A204.1 (cell line): ENCODE measurements at regions not wholly inside any gene's neighbourhood (a gene's known extent, or its start where the extent isn't known, plus 50 kb on each side); places are given as distances from the start of the nearest gene placed in this dataset.
A peak's percentile ranks its signal among the peaks of the same experiment; 100 is the strongest.

Experiments used
- FAIRE-seq: peaks from 2 replicates; lab custom pipeline; 2012; peaks lifted over from hg19 to GRCh38; lab: Jason Lieb, UNC

DNA sequence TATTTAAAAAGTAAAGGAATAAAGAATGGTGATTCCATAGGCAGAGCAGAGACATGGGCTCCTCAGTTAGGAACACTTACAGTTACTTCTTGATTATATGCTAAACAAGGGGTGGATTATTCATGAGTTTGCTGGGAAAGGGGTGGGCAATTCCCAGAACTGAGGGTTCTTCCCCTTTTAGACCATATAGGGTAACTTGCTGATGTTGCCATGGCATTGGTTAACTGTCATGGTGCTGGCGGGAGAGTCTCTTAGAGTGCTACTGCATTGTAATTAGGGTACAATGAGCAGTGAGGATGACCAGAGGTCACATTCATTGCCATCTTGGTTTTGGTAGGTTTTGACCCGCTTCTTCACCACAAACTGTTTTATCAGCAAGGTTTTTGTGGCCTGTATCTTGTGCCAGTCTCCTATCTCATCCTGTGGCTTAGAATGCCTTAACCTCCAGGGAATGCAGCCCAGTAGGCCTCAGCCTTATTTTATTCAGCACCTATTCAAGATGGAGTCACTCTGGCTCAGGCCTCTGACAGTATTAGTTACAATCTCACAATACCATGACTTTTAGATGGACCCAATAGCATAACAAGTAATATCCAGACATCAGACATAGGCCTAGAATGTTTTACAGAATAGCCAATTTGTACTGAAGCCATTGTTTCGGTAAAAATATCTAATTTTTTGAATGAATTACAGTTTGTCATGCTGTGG lies 106.8 kb downstream of the ZBTB18 start:
- no peak for FAIRE-seq

DNA sequence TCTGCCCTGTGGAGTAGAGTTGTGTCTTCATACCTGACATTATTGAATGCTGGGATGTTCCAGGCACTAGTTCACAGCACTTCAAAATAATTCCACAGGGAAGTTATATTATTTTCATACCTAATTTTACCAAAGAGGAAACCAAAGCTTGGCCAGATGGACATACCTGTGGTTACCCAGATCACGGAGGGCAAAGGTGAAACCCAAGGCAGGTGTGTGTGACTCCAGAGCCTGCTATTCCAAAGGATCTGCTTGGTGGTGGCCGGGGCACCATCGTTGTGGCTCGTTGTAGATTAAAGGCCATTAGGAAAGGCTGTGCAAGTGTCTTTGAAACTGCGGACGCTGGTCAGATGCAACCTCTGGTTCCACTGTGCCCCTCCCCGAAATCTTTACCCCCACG lies 108.6 kb downstream of the ZBTB18 start:
- no peak for FAIRE-seq

DNA sequence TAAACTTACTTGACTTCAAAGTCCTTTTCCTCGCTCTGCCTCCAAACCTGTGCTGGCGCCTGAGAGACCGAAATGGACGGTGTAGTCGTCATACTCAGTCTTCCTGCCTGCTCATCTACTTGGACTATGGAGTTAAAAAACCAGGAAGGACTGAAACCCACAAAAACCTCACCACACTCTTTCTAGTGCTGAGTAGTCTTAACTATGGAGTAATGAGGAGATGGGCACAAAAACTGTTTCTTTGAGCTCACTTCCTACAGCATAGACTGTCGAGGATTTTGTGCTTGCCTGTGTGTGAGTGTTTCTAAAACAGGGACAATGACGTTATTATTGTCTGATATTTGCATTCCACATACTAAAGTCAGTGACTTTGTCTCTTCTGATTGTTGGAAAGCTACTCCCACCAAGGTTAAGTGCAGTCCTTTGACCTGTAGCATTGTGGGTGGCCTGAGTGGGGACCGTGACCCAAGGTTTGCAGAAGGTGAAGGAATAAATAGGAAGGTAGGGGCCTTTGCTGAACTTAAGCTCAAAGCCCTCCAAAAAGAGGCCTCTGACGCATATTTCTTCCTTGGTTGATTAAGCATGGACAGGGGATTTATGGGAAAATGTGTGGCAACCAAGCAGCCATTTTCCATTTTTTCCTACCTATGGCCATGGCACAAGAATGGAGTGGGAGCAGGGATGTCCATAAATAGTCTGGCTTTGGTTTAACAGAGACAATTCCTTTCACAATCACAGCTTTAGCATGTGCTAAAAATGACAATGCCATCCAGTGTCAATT lies 109.6 kb downstream of the ZBTB18 start:
- no peak for FAIRE-seq

DNA sequence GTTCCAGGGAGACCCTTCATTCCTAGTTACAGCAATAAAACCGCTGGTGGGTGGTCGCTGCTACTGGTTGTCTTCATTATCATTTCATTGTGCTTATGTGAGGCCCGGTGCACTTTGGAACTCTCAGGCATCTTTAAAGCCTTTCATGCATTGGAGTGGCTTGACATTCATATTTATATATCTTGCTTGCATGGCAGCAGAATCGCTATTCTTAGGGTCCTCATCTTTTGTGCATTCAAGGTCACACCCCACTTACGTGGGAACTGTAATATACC lies 110.1 kb downstream of the ZBTB18 start:
- FAIRE-seq: no peak

DNA sequence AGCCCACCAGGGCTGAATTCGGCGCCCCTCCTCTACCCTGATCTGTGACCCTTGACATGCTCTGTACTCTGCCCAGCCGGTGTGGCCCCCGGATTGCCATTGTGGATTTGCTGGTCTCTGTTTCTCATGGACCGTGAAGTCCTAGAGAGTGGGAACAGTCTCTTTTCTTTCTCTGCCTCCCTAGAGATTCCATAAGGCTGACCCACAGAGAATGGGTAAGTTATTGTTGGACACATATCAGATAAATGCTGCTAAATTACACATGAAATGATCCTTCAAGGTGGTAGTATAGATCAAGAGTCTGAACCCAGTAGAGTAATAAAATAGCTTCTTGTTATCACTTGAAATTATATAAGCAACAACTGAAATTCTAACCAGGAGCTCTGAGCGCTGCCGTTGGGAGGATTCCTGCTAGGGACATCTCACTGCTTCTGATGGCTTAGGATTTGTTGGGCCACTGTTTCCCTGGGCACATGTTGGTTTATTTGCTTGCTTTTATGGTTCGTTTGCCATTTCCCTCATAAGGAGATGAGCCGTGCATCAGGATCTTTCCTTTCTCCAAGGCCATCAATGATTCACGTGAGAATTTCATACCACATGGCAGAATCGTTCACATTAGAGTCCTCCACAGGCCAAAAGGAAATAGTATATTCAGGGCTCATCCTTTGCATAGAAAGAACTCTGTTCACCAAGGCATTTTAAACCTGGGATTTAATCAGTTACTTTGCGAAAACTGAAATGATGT lies 111.9 kb downstream of the ZBTB18 start:
- FAIRE-seq: peak; percentile 98

DNA sequence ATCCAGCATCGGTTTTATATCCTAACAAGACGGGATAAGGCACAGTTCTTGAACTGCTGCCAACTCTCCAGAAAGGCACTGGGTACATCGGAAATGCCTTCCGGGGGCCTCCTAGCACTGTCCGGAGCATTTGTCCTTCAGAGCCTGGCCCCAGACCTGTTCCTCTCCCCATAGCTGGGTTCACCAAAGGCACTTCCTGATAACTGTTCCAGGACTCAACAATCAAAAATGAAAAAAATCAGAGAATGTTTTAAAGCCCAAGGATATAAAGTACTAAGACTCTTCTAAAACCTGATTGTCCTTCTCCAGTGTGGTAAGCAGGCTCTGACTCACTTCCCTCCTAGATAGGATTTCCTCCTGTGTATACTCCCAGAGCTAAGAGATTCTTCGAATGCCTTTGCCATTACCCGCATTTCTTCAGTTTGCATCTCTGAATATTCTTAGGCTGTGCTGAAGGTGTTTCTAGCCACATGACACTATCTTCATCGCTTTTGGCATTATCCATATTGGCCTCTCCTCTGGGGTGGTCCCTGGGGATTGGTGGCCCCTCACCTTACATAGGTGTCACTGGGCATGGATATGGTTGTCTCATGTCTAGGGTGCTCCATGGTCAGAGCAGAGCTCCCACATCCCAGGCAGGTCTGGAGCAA lies 112.9 kb downstream of the ZBTB18 start:
- FAIRE-seq: peak; percentile 99

DNA sequence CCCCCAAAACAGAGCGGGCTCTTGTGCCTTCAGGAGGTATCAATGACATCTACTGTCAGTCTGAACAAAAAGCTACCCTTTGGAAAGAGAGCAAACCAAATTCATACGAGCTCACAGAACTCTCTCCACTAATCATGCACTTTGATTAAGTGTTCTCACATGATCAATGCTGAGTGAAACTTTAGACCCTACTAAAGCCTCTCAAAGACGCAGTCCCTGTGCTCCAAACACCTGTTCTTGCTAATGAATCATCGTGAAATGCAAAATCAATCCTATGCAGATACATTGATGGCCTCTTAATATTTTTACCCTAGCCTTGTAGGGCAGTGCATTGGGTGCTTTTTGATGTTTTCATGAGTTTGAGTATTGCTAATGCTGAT lies 113.4 kb downstream of the ZBTB18 start:
- no peak for FAIRE-seq

DNA sequence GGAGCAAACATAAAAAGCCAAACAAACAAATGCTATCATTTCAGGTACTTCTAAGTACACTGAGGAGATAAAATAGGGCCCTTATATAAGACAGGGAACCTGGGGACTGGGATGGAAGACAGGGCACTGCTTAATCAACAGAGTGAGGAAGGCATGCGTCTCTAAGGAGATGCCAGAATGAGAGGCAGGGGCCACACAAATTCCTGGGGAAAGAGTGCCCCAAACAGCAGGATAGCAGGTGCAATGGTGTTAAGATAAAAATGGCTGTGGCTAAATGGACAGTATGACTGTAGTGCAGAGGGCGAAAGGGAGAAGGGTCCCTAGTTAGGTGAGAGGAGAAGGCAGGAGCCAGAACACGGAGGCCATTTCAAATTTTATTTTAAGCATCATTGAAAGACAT lies 113.9 kb downstream of the ZBTB18 start:
- FAIRE-seq: no peak

DNA sequence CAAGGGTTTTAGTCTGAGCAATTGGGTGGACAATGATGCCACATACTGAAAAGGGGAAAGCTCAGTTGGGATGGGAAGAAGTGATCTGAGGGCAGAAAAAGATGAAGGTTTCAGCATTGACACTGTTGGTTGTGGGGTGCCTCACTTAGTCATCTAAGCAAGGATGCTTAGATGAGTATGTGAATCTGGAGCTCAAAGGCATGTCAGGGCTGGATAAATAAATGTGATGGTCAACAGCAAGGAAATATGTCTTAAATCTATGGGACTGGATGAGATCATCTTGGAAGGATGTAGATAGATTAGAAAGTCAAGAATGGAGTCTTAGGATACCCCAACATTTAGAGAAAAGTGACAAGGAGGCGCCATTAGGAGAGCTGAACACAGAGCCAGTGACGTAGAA lies 114.6 kb downstream of the ZBTB18 start:
- FAIRE-seq: no peak

DNA sequence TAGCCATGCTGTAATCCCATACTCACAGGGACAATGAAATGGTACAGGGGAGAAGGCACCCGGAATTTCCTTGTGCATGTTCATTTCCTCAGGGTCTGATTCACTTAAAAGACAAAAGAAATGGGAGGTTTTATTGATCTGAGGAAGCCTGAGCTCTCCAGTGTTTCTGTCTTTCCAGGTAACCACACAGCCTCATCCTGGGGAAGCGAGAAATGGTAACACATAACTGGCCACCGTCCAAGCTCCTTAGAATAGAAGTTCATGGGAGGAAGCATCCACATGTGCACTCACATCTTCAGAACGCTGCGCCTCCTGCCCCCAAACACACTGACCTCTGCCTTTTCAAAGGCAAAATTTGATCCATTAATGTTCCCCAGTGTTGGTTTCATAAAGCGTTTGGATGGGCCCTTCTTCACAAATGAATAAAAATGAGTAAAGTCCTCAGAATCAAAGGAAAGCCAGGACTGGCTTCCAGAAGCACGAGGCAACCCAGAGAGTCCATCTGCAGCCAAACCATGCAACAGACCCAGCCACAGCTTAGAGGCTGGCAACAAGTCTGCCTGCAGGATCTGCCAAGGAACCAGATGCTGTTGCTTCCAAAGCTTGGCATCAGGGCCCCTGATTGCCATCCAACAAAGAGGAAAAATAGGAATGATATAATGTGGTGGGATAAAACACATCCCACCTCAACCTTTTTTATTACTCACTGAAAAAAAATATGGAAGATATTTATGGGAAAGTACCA lies 120.3 kb downstream of the ZBTB18 start:
- no peak for FAIRE-seq

DNA sequence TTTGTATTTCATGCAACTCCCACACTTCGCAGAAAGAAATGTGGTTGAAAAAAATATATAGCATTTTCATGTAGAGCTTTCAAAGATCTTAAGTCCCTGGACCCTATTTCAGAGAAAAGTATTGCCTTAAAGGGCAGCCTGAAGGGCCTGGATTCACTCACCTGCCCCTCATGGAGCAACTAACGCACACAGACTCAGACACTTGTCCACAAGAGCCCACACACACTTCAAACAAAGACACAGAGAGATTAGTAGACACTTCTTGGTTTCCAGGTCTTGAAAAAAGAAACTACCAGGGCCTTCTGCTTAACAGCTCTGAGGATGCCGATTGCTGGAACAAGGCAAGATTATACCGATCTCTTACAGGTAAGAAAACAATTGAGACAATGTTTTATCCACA lies 122.2 kb downstream of the ZBTB18 start:
- no peak for FAIRE-seq

DNA sequence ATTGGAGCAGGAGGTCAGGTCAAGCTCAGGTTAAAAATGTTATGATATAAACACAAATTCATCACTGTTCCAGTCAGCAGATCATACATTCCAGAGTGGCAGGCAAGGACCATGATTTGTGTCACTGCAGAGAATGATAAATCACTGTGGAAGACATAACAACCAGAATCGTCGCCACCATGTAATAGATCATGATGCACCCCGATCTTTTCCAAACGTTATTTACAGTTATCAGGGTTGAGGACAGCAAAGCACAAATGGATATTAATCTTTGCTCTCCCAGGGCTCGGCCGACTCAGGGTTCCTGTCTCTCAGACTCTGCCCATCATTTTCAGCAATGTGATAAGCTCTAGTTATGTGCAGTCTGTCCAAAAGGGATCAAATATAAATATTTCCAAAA lies 122.7 kb downstream of the ZBTB18 start:
- FAIRE-seq: no peak

DNA sequence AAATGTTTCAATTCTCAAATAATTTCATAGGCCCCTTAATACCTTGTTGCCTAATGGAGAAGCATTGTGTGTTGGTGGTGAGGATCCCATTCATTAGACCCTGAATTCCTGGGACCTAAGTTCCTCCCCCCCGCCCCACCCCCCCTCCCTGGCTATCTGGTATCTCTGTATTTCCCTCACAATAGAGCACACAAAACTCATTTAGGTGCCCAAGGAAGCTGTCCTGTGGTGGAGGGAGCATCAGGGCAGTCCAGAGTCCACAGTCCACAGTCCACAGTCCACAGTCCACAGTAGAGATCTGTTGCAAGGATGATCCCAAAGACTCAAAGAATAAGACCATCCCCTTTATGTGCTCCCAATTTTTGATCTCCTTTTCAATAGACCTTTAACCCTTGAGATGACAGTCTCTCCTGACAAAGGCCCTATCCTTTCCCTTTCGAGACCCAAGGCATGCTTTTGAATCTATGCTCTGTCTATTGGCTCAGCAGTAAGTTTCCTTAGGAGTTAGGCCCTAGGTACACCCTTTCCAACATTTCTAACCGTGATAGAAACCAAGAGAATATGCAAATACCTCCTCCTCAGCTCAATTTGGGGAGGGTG lies 123.9 kb downstream of the ZBTB18 start:
- no peak for FAIRE-seq

DNA sequence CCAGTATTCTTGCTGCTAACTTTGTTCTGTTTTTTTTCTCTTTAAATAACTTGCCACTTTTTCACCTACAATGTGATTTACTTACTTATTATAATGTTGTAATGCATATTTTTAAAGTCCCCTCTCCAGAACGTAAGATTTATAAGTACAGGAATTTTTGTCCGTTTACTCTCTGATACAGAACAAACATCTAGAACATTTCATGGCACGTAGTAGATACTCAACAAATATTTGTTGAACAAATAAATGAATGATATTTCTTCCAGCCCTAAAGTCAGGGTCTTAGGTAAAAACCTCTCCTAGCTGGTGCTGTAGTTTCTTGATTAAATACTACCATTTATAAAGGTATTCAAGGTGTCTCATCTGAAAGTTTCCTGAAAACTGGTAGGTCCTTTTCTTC lies 125.1 kb downstream of the ZBTB18 start:
- FAIRE-seq: no peak

DNA sequence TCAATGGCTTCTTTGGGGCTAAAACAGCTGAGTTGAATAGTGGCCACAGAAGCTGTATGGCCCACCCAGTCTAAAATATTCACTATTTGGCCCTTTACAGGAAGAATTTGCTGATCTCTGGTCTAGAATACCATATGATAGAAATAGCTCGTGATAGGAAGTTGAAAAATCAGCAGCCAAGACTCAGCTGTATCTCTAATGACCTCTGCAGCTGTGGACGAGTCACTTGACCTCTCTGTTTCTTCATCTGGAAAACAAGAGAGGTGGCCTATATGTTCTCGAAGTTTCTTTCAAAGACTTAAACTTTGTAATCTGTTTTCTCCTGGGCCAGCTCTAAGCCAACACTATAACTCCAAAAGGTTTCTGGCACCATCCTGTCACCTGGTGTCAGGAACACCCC lies 129.2 kb downstream of the ZBTB18 start:
- no peak for FAIRE-seq

DNA sequence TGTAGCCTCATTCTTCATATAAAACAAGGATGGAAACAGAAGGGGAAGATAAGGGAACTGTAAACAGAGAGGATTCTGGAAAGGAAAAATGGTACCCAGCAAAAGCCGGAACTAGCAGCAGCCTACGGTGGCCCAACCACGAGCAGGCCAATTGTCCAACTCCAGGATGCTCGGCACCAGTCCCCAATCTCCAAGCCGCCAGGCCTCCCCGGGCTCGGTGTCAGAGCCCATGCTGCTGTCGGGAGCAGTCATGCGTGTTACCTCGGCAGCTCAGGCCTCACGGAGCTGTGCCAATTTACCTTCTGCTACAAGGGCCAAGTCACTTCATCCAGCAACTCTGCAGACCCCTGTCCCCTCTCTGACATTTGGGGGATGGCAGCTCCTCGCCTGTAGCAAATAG lies 130.8 kb downstream of the ZBTB18 start:
- FAIRE-seq: no peak

DNA sequence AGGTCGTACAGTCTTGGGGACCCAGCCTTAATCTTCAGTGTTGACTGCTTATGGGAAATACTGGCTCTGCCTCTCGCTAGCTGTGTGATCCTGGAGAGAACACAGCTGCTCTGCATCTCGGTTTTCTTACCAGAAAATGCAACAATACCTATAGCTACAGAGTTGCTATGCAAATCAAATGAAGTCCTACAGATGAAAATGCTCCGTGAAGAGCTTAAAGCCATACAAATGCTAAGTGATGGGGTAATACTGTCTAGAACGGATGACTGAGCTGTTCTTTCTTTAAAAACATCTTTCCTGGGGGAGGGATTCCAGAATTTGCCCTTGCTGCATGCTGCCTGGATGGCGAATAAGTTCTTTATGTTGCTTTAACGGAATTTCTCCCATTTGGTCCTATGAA lies 132.0 kb downstream of the ZBTB18 start:
- no peak for FAIRE-seq

DNA sequence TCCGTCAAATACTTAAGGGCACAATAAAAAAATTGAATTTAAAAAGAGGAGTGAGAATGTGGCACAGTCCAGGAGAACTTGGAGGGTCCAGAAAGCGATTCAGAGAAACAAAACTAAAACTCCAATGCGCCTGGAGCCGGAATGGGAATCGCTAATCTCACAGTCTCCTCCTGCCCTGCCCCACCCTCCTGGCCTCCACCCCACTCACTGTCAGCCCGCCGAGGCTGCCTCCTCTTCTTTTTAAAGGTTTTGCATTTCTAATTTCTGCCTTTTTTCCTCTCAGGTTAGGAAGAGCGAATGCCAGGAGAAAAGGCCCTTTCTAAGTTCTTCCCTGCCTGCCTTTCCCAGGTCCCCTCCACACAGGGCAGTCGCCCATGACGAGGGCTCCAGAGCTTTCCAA lies 135.3 kb downstream of the ZBTB18 start:
- no peak for FAIRE-seq

DNA sequence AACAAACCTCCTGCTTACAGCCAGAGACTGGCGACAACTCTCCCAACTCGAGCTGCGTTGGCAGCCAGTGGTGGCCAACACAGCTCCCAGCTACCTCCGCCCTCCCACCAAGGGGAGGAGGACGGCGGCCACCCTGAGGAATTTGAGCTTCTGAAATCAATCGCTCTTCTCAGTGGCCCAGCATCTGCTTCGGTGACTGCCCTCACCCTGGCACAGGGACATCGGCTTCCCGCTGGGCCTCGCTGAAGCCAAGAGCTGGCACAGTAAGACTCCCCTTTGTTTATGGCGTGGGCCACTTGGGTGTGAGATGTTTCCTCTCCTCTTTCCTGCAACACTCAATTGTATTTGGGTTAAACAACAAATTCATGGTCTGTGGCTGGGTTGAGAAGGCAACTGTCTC lies 136.2 kb downstream of the ZBTB18 start:
- no peak for FAIRE-seq

DNA sequence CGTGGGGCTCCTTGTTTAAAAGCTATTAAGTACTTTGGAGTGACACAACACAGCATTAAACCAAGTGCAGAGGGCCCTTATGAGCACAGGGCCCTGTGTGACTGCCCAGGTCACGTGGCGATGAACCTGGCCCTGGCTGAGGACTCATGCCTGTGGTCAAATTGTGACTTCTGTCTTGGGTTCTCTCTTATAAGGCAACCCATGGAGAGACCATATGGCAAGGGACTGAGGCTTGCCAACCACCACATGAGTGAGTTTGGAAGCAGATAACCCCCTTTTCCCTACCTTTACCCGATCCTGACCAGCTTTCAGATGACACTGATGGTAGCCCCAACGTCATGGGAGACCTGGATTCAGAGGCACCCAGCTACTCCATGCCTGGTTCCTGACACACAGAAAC lies 140.5 kb downstream of the ZBTB18 start:
- no peak for FAIRE-seq

DNA sequence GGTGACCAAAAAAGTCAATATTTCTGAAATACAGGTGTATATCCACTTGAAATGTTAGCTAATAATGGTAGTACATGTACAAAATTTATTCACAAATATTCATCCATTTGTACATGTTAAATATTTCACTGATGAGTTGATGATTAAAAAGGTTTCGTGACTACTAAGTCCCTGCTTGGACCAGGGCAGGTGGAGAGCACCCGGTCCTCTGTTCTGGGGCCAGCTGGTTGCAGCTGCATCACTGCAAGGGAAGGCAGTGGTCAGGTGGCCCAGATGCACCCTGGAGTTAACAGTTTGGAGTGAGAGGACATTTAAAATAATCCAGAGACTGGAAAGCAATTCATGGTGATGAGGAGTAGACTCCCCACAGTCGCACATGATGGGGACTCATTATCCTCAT lies 141.2 kb downstream of the ZBTB18 start:
- FAIRE-seq: no peak
